Activated CD4-positive, alpha-beta T cell treated with anti-CD3 and anti-CD28 coated beads, Interleukin-2, amount 50 U/mL, for 48 hours (primary cell): ENCODE measurements at regions not wholly inside any gene's neighbourhood (a gene's known extent, or its start where the extent isn't known, plus 50 kb on each side); places are given as distances from the start of the nearest gene placed in this dataset.

ENCODE experiments used
- DNase-seq, 2 experiments: peaks; one replicate each; pipeline ENCODE4 v3.0.0-alpha.2; 2020

DNA sequence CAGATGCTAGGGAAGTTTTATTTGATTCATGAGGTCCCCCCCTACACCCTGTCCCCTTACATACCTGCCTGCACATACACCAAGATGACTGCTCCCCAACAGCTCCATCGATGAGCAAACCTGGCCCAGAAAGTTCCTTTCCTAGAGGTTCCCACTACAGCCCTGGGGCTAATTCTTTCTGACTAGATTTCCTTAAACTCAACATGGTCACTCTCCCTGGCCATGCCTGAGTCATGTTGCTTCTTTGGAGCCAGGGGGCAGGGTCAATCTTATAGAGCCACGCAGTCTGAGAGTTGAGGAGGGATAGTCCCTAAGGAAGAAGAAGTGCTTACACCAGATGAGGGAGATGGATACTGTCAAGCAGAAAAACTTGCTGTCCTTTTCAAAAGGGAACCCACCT is 67.7 kb upstream of the GLI2 start:
- DNase-seq, result no peak

- DNase-seq, result no peak
Measured at GRCh38 chr2:120669121-120669952, 66.3 kb upstream of the GLI2 start.

- DNase-seq, result no peak
Measured at GRCh38 chr2:120669971-120670370, 65.7 kb upstream of the GLI2 start.

GRCh38 chr2:120670371-120670770 is 65.3 kb upstream of the GLI2 start:
- DNase-seq, result no peak

DNA sequence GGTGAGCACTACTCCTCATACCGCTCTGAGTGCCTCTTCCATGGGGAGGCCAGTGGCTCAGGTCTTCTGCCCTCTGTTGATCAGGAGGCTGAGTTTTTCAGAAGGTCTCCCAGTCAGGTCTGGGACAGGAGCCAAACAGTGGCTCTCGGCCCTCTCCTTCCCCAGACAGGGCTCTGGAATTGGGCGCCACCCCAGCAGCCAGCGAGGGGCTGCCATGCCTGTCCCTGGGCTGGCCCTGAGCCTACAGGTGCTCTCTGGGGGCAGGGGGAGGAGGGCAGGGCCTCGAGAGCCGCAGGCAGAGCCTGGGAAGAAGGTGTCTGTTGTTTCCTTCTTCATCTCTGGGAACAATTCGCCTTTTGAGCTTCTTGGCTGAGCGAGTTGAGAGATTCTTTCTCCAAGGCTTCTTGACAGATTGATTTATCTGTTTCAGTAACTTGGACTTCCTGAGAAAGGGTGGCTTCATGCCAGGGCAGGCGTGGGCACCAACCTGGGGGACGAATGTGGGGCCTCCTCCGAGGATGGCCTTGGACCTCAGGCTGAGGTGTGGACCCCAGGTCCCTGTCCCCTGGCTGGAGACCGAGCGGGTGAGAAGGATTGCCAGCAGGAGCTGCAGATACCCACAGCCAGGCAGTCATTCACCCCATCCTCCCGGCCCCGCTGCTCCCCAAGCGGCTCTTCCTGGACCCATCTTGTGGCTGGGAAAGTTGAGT is 64.7 kb upstream of the GLI2 start:
- DNase-seq, result no peak

GRCh38 chr2:120672526-120673204 is 63.0 kb upstream of the GLI2 start:
- no peak for DNase-seq

GRCh38 chr2:120673205-120673550 is 62.5 kb upstream of the GLI2 start:
- DNase-seq, result no peak

DNA sequence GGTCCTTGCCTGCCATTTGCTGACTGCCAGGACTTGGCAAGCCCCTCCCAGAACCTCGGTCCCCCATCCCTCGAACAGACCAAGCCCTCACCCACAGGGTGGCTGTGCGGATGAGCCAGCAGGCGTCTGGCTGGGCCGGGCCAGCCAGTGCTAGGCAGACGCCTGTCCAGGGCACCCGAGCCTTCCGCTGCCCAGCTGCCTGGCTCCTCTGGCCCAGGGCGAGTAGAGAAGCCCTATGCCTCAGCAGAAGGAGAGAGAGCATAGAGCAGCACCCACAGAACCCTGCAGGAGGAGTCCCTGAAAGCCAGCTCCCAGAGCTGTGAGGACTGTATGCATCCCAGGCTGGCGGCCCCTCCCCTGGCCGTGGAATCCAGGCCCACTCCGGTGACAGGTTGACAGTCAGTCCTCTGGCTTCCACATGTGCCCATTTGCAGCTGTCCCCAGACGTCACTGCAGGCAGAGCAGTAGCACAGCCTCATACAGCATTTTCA is 62.1 kb upstream of the GLI2 start:
- no peak for DNase-seq

DNA sequence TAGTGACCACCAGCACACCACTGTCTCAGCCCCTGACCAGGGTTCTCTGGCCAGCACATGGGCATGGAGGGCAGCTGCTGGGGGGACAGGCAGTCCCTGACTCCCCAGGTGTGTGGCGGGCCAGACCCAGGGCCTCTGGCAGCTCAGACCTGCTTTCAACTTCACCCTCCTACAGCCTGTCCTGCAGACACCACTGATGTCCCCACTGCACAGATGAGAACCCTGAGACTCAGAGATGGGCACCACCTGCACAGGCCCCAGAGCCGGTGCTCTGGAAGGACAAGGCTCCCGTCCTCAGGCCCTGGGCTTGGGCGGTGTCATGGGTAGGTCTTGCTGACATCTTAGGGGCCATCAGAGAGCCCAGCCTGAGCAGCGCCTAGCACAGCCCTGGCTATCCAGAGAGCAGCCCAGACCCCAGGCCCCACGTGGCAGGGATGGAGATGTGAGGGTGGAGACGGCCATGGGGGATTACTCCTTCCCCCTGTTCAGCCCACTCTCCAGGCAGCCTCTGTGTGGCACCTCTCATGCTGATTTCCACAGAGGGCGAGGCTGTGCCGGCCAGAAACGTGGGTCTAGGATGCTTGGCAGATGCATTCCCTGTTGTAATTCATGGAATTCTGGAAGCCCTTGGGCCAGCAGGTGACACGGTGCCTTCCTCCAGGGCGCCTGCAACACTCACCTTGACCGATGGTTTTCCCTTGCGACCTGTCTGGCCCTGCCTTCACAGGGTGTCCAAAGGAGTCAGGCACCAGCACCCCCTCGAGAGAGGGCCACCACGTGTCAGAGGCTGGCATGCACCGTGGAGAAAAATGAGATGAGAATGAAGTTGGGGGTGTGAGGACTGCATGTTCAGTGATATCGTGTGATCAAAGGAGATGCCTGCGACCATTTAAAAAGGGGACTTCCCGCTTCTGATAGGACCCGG is 61.2 kb upstream of the GLI2 start:
- DNase-seq, result no peak

- peak; percentile 55 to 65 for DNase-seq
Measured at GRCh38 chr2:120675460-120676130, 60.1 kb upstream of the GLI2 start.

- DNase-seq, result no peak
Measured at GRCh38 chr2:120677221-120677620, 58.4 kb upstream of the GLI2 start.

DNA sequence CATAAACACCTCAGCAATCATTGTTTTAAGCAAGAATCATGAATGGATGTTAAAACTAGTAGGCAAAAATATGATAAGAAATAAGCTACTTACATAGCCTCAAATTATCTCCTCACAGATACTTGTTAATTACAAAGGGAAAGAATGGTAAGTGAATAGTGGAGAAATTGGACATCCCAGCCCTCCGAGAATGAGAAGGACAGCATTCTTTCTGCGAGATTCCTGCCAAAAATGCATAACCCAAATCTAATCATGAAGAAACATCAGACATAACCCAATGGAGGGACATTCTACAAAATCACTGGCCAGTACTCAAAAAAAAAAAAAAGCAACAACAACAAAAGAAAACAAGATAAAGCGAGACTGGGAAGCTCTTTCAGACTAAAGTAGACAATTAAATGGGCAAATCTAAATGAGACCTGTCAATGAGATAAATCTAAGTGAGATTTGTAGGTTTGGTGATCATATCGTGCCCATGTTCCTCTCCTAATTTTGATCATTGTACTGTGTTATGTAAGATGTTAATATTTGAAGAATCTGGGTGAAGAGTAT is 57.9 kb upstream of the GLI2 start:
- no peak for DNase-seq

DNA sequence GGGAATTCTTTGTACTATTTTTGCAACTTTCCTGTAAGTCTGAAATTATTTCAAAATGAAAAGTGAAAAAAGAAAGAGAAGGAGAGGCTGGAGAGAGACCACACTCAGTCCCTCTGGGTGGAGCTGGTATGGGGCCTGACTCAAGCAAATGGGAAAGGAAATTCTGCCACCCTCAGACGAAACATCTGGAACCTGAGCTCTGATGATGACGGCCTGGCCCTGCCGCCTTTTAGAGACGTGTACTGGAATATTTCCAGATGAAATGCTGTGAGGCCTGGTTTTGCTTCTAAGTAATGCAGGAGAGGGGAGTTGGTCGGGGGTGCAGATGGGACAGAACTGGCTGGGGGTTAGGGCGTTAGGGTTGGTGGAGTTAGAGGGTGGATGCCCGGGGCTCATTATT is 57.4 kb upstream of the GLI2 start:
- no peak for DNase-seq

GRCh38 chr2:120678926-120679325 is 56.7 kb upstream of the GLI2 start:
- DNase-seq, result no peak

- DNase-seq, result no peak
Measured at GRCh38 chr2:120679526-120679925, 56.1 kb upstream of the GLI2 start.

GRCh38 chr2:120680136-120680761 is 55.4 kb upstream of the GLI2 start:
- peak; percentile 76 to 80 for DNase-seq

DNA sequence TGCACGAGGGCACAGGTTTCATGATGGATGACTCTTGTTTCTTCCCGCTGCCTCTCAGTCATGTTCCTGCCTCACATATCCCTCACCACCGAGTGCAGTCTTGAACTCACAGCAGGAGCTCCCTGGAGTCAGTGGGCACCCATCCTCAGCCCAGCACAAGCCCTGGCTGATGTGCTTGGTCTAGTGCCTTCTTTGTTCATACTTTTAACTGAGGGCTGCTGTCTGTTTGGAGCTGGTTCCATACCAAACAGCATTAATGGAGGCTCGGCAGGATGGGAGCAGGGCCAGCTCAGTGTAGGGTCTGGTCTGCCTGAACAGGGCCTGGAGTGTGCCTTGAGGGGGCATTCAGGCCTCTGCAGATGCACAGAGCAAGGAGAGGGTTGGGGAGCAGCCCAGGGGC is 54.5 kb upstream of the GLI2 start:
- DNase-seq, result no peak

- no peak for DNase-seq
Measured at GRCh38 chr2:120681696-120682288, 53.9 kb upstream of the GLI2 start.

DNA sequence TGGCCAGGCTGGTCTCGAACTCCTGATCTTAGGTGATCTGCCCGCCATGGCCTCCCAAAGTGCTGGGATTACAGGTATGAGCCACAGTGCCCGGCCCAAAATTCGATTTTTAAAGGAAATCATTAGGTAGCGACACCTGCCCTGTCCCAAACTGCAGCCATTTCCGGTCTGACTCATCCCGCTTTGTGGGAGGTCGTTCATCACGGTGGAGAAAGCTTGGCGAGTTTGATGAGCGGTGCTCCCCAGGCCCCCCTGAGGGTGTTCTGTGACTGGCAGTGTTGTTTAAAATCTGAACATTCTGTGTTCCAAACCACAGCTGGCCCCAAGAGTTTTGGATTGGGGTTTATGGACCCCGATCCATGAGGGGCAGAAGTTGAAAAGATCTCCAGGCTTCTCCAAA is 53.0 kb upstream of the GLI2 start:
- no peak for DNase-seq

- DNase-seq, result no peak
Measured at GRCh38 chr2:120683081-120683480, 52.6 kb upstream of the GLI2 start.

- no peak for DNase-seq
Measured at GRCh38 chr2:120683701-120684100, 52.0 kb upstream of the GLI2 start.
